Caco-2 (cell line): ENCODE measurements at regions not wholly inside any gene's neighbourhood (a gene's known extent, or its start where the extent isn't known, plus 50 kb on each side); places are given as distances from the start of the nearest gene placed in this dataset.

Source experiments
- BruUV-seq: library from RNA; stranded (reverse); fragments of 400-500 nt; replicated peaks from 2 replicates; lab custom pipeline; 2021; lab: Mats Ljungman, UMichigan
- CTCF ChIA-PET: fragments of 300-600 bp; sonication (Branson Sonifier 250); formaldehyde crosslinking; loops from one replicate; lab custom pipeline; 2022; ENCODE audit warnings: antibody characterized with exemption; lab: Charles Lee
- POLR2A ChIA-PET: fragments of 300-600 bp; sonication (Branson Sonifier 250); formaldehyde crosslinking; loops from one replicate; lab custom pipeline; 2022; ENCODE audit warnings: antibody characterized with exemption; lab: Charles Lee
- DNase-seq, 2 experiments: peaks; one replicate each; pipeline versions ENCODE4 v3.0.0 to v3.0.0-alpha.2; 2020 to 2022
- H3K27me3 ChIP-seq: replicated peaks from 2 replicates; pipeline ENCODE4 v1.6.0; 2011; ENCODE audit warnings: low read length; ENCODE audit not compliant: control insufficient read depth, insufficient read depth
- H3K36me3 ChIP-seq: 2 replicates; pipeline ENCODE4 v1.5.1; 2011; ENCODE audit warnings: low read length; ENCODE audit not compliant: control insufficient read depth, insufficient read depth
- H3K4me1 ChIP-seq: fragments of 250-450 bp; sonication (Bioruptor Pico); 2 replicates; pipeline ENCODE4 v1.5.1; 2020; ENCODE audit warnings: mild to moderate bottlenecking
- H3K4me3 ChIP-seq: 2 replicates; pipeline ENCODE4 v1.5.1; 2011; ENCODE audit warnings: low read depth, mild to moderate bottlenecking, control low read depth, low read length
- H3K9me3 ChIP-seq: fragments of 250-450 bp; sonication (Bioruptor Pico); 2 replicates; pipeline ENCODE4 v1.5.1; 2020; ENCODE audit warnings: mild to moderate bottlenecking, moderate library complexity
- H3K27ac Mint-ChIP-seq: one replicate; pipeline ENCODE4 v1.8.0; 2022; ENCODE audit warnings: mixed read lengths; ENCODE audit not compliant: unreplicated experiment
- H3K27me3 Mint-ChIP-seq: one replicate; pipeline ENCODE4 v1.8.0; 2022; ENCODE audit warnings: mixed read lengths; ENCODE audit not compliant: insufficient read depth, unreplicated experiment
- H3K36me3 Mint-ChIP-seq: one replicate; pipeline ENCODE4 v1.8.0; 2022; ENCODE audit warnings: mild to moderate bottlenecking, mixed read lengths; ENCODE audit not compliant: insufficient read depth, unreplicated experiment
- H3K4me1 Mint-ChIP-seq: one replicate; pipeline ENCODE4 v1.8.0; 2022; ENCODE audit warnings: low read depth, mixed read lengths; ENCODE audit not compliant: unreplicated experiment
- H3K4me3 Mint-ChIP-seq: one replicate; pipeline ENCODE4 v1.8.0; 2022; ENCODE audit warnings: mild to moderate bottlenecking, moderate library complexity, mixed read lengths; ENCODE audit not compliant: unreplicated experiment
- H3K9me3 Mint-ChIP-seq: one replicate; pipeline ENCODE4 v1.8.0; 2022; ENCODE audit warnings: mixed read lengths; ENCODE audit not compliant: unreplicated experiment
- intact Hi-C: fragments of 100-400 bp; cut with micrococcal nuclease; formaldehyde crosslinking; loops from one replicate; pipeline ENCODE4 v1.10.0; 2022; ENCODE audit not compliant: unreplicated experiment
- TF ChIP-seq, protein P1 (sequence below), 2 experiments: fragments of 200-600 bp in 1 of 2; IDR thresholded peaks; 1 replicate in 1 of 2; 2 replicates in 1 of 2; pipeline versions ENCODE4 v1.5.1 to v1.8.0; 2011 to 2022; ENCODE audit warnings: antibody characterized with exemption in 1 of 2, control low read depth in 1 of 2, inconsistent platforms in 1 of 2, low read depth in 1 of 2, low read length in 1 of 2, mild to moderate bottlenecking in 1 of 2, moderate library complexity in 1 of 2; ENCODE audit not compliant: insufficient read depth in 1 of 2, severe bottlenecking in 1 of 2, unreplicated experiment in 1 of 2

DNA sequence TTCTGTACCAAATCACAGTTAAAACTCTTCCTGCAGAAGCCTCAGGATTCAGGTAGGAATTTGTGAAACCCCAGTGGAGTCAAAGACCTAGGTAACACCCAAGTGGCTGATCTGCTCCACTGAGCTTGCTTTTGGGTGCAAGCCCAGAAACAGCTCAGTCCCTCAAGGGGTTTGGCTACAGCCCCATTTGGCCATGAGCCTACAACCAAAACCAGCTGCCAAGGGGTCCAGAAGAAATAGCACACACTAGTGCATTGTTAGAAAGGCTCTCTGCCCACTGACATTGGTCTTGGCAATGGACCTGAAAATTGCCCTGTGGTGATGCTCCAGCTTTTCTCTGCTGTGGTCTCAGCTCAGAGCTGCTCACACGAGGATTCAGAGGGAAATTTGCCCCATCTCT lies 577.4 kb upstream of the INTU start:
- DNase-seq, result no peak
- intact Hi-C loops, result no loop called here
- no peak overlapping the region for H3K27ac Mint-ChIP-seq
- ChIA-PET POLR2A (no interaction called here), CTCF (no interaction called here)
- H3K9me3 ChIP-seq, result no peaks in the 10 kb centered on the region
- H3K4me1 Mint-ChIP-seq, result no peaks in the 10 kb centered on the region
- no peak overlapping the region for H3K4me3 Mint-ChIP-seq
- no peaks in the 10 kb centered on the region for H3K9me3 Mint-ChIP-seq
- no peak overlapping the region for H3K4me3 ChIP-seq
- no TSS peak for BruUV-seq
- H3K36me3 Mint-ChIP-seq, result no peaks in the 10 kb centered on the region
- H3K27me3 ChIP-seq, result no peaks in the 10 kb centered on the region
- TF ChIP-seq, protein P1, sequence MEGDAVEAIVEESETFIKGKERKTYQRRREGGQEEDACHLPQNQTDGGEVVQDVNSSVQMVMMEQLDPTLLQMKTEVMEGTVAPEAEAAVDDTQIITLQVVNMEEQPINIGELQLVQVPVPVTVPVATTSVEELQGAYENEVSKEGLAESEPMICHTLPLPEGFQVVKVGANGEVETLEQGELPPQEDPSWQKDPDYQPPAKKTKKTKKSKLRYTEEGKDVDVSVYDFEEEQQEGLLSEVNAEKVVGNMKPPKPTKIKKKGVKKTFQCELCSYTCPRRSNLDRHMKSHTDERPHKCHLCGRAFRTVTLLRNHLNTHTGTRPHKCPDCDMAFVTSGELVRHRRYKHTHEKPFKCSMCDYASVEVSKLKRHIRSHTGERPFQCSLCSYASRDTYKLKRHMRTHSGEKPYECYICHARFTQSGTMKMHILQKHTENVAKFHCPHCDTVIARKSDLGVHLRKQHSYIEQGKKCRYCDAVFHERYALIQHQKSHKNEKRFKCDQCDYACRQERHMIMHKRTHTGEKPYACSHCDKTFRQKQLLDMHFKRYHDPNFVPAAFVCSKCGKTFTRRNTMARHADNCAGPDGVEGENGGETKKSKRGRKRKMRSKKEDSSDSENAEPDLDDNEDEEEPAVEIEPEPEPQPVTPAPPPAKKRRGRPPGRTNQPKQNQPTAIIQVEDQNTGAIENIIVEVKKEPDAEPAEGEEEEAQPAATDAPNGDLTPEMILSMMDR (IDR thresholded peaks at IDR 0.05; ENCODE audit: insufficient read depth in 1 of 2, low read depth in 1 of 2, low read length in 1 of 2, severe bottlenecking in 1 of 2, unreplicated experiment in 1 of 2), result no peak
- no peaks in the 10 kb centered on the region for H3K36me3 ChIP-seq
- H3K27me3 Mint-ChIP-seq, result peaks cover 3% of the 10 kb centered on the region
- no peaks in the 10 kb centered on the region for H3K4me1 ChIP-seq

GRCh38 chr4:127069675-127070074 lies 563.1 kb upstream of the INTU start:
- Histone ChIP-seq H3K4me1 (no peaks in the 10 kb centered on the region), H3K4me3 (no peak overlapping the region), H3K9me3 (no peaks in the 10 kb centered on the region), H3K36me3 (no peaks in the 10 kb centered on the region), H3K27me3 (no peaks in the 10 kb centered on the region)
- Mint-ChIP-seq H3K36me3 (no peaks in the 10 kb centered on the region), H3K4me3 (no peak overlapping the region), H3K27ac (no peak overlapping the region), H3K9me3 (no peaks in the 10 kb centered on the region), H3K27me3 (peaks cover 4% of the 10 kb centered on the region), H3K4me1 (no peaks in the 10 kb centered on the region)
- intact Hi-C loops, result no loop called here
- POLR2A ChIA-PET, result no interaction called here
- TF ChIP-seq, protein P1 (IDR thresholded peaks at IDR 0.05; ENCODE audit: insufficient read depth in 1 of 2, low read depth in 1 of 2, low read length in 1 of 2, severe bottlenecking in 1 of 2, unreplicated experiment in 1 of 2), result no peak
- CTCF ChIA-PET, result no interaction called here
- BruUV-seq, result no TSS peak
- no peak for DNase-seq

GRCh38 chr4:127071443-127071842 lies 561.3 kb upstream of the INTU start:
- TF ChIP-seq, protein P1 (IDR thresholded peaks at IDR 0.05; ENCODE audit: insufficient read depth in 1 of 2, low read depth in 1 of 2, low read length in 1 of 2, severe bottlenecking in 1 of 2, unreplicated experiment in 1 of 2), result no peak
- no peak overlapping the region for H3K27ac Mint-ChIP-seq
- intact Hi-C loops, result no loop called here
- no peak for DNase-seq
- no peaks in the 10 kb centered on the region for H3K27me3 ChIP-seq
- CTCF ChIA-PET, result no interaction called here
- H3K9me3 ChIP-seq, result no peaks in the 10 kb centered on the region
- peaks cover 4% of the 10 kb centered on the region for H3K27me3 Mint-ChIP-seq
- H3K4me1 Mint-ChIP-seq, result no peaks in the 10 kb centered on the region
- H3K36me3 ChIP-seq, result no peaks in the 10 kb centered on the region
- no TSS peak for BruUV-seq
- POLR2A ChIA-PET, result no interaction called here
- H3K9me3 Mint-ChIP-seq, result no peaks in the 10 kb centered on the region
- H3K4me1 ChIP-seq, result no peaks in the 10 kb centered on the region
- no peak overlapping the region for H3K4me3 ChIP-seq
- H3K36me3 Mint-ChIP-seq, result no peaks in the 10 kb centered on the region
- H3K4me3 Mint-ChIP-seq, result no peak overlapping the region
